ENCODE measurements at regions not wholly inside any gene's neighbourhood (a gene's known extent, or its start where the extent isn't known, plus 50 kb on each side); places are given as distances from the start of the nearest gene placed in this dataset.
"Not testable (repeated sequence)": the region's sequence is repeated elsewhere in the genome, so short reads cannot be mapped to it uniquely, and the experiment has no call there.

DNA sequence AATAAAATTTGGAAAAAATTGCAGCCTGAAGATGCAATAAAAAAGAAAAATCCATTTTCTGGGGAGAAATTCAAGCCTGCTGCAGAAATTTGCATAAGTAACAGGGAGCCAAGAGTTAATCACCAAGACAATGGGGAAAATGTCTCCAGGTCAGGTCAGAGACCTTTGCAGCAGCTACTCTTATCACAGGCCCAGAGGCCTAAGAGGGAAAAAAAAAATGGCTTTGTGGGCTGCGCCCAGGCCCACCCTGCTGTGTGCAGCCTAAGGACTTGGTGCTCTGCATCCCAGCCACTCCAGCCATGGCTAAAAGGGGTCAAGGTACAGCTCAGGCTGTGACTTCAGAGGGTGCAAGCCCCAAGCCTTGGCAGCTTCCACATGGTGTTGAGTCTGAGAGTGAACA is 1297.1 kb upstream of the CHAC2 start:
- H3K4me3 ChIP-seq (ENCODE audit: control insufficient read depth in 1 of 2, extremely low read depth in 1 of 2, low read length in 1 of 2); H3K4me1 Mint-ChIP-seq; H3K27me3 Mint-ChIP-seq; H3K36me3 ChIP-seq (ENCODE audit: control insufficient read depth in 2 of 2, extremely low read depth in 1 of 2, insufficient read depth in 1 of 2, low read length in 1 of 2); H3K27ac ChIP-seq (ENCODE audit: low read length); H3K36me3 Mint-ChIP-seq; ATAC-seq (replicated peaks in 1 of 4); POLR2A ChIA-PET; H3K9me3 ChIP-seq; H3K4me3 Mint-ChIP-seq; H3K4me1 ChIP-seq (ENCODE audit: control insufficient read depth in 1 of 2, extremely low read depth in 1 of 2, insufficient read depth in 2 of 2, low read length in 2 of 2); H3K27ac Mint-ChIP-seq; H3K27me3 ChIP-seq (replicated peaks in 1 of 2; ENCODE audit: control insufficient read depth in 2 of 2, extremely low read depth in 1 of 2, insufficient read depth in 2 of 2, low read length in 1 of 2); CTCF ChIA-PET: not testable (repeated sequence)
- DNase-seq: peak in 1 of 35 experiments; percentile 0
- peaks cover 6 to 14% (median 13%) of the 10 kb centered on the region in 3 donors for H3K9me3 Mint-ChIP-seq
- 86% methylated on average over 1 of the region's 1 CpG for WGBS (ENCODE audit: insufficient coverage)

GRCh38 chr2:52467189-52467588 is 1300.4 kb upstream of the CHAC2 start:
- H3K27ac Mint-ChIP-seq: no peak overlapping the region
- H3K27ac ChIP-seq (ENCODE audit: low read length): no peak overlapping the region
- no peaks in the 10 kb centered on the region for H3K36me3 ChIP-seq (ENCODE audit: control insufficient read depth in 2 of 2, extremely low read depth in 1 of 2, insufficient read depth in 1 of 2, low read length in 1 of 2)
- H3K4me3 ChIP-seq (ENCODE audit: control insufficient read depth in 1 of 2, extremely low read depth in 1 of 2, low read length in 1 of 2): no peak overlapping the region
- H3K27me3 Mint-ChIP-seq: no peaks in the 10 kb centered on the region
- peaks cover 6 to 17% (median 13%) of the 10 kb centered on the region in 3 donors for H3K9me3 Mint-ChIP-seq
- POLR2A ChIA-PET: no interaction called here
- H3K27me3 ChIP-seq (replicated peaks in 1 of 2; ENCODE audit: control insufficient read depth in 2 of 2, extremely low read depth in 1 of 2, insufficient read depth in 2 of 2, low read length in 1 of 2): no peaks in the 10 kb centered on the region
- ATAC-seq (replicated peaks in 1 of 4) (no peak), DNase-seq (no peak)
- WGBS (ENCODE audit: insufficient coverage): no CpG with 5 or more reads among the region's 2 CpGs
- no peaks in the 10 kb centered on the region for H3K4me1 ChIP-seq (ENCODE audit: control insufficient read depth in 1 of 2, extremely low read depth in 1 of 2, insufficient read depth in 2 of 2, low read length in 2 of 2)
- CTCF ChIA-PET: no interaction called here
- H3K4me1 Mint-ChIP-seq: no peaks in the 10 kb centered on the region
- no peak overlapping the region for H3K4me3 Mint-ChIP-seq
- no peaks in the 10 kb centered on the region for H3K36me3 Mint-ChIP-seq
- no peaks in the 10 kb centered on the region for H3K9me3 ChIP-seq

- ATAC-seq (replicated peaks in 1 of 4): no peak
- H3K27ac Mint-ChIP-seq: no peak overlapping the region
- H3K27me3 Mint-ChIP-seq: no peaks in the 10 kb centered on the region
- DNase-seq: no peak
- CTCF ChIA-PET: interaction anchor here in 1 of 2 donors (0.6 kb wide), 1 partner anchor 203 kb away, joined by 3 read pairs; no protein-coding TSS in a partner anchor
- POLR2A ChIA-PET: no interaction called here
- no peaks in the 10 kb centered on the region for H3K36me3 Mint-ChIP-seq
- Histone ChIP-seq H3K4me3 (ENCODE audit: control insufficient read depth in 1 of 2, extremely low read depth in 1 of 2, low read length in 1 of 2) (no peak overlapping the region), H3K27me3 (replicated peaks in 1 of 2; ENCODE audit: control insufficient read depth in 2 of 2, extremely low read depth in 1 of 2, insufficient read depth in 2 of 2, low read length in 1 of 2) (no peaks in the 10 kb centered on the region), H3K4me1 (ENCODE audit: control insufficient read depth in 1 of 2, extremely low read depth in 1 of 2, insufficient read depth in 2 of 2, low read length in 2 of 2) (no peaks in the 10 kb centered on the region), H3K27ac (ENCODE audit: low read length) (no peak overlapping the region), H3K9me3 (no peaks in the 10 kb centered on the region), H3K36me3 (ENCODE audit: control insufficient read depth in 2 of 2, extremely low read depth in 1 of 2, insufficient read depth in 1 of 2, low read length in 1 of 2) (no peaks in the 10 kb centered on the region)
- no peaks in the 10 kb centered on the region for H3K4me1 Mint-ChIP-seq
- no peak overlapping the region for H3K4me3 Mint-ChIP-seq
- peaks cover 6 to 17% (median 13%) of the 10 kb centered on the region in 3 donors for H3K9me3 Mint-ChIP-seq
- no CpG with 5 or more reads among the region's 3 CpGs for WGBS (ENCODE audit: insufficient coverage)
Measured at GRCh38 chr2:52465287-52465686, 1302.3 kb upstream of the CHAC2 start.

DNA sequence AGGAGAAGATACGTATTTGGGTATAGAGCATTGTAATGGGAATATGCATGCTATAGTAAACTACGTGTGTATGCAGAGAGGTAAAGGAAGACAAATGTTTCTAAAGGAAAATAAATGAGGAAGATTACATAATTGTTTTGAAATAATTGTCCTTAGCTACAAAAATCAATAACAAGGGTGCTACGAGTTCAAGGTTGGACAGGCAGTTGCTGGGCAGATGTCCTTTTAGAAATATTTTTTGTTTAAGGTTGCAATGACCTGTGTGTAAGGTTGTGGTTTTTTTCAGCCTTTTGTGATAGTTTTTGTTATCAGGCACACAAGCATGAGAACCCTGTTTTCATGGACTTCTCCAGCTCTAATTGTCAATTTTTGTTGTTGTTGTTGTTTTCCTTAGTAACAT is 1304.1 kb upstream of the CHAC2 start:
- Histone ChIP-seq H3K36me3 (ENCODE audit: control insufficient read depth in 2 of 2, extremely low read depth in 1 of 2, insufficient read depth in 1 of 2, low read length in 1 of 2) (no peaks in the 10 kb centered on the region), H3K9me3 (no peaks in the 10 kb centered on the region), H3K27me3 (replicated peaks in 1 of 2; ENCODE audit: control insufficient read depth in 2 of 2, extremely low read depth in 1 of 2, insufficient read depth in 2 of 2, low read length in 1 of 2) (no peaks in the 10 kb centered on the region), H3K4me1 (ENCODE audit: control insufficient read depth in 1 of 2, extremely low read depth in 1 of 2, insufficient read depth in 2 of 2, low read length in 2 of 2) (no peaks in the 10 kb centered on the region), H3K27ac (ENCODE audit: low read length) (no peak overlapping the region), H3K4me3 (ENCODE audit: control insufficient read depth in 1 of 2, extremely low read depth in 1 of 2, low read length in 1 of 2) (no peak overlapping the region)
- CTCF ChIA-PET: no interaction called here
- H3K4me3 Mint-ChIP-seq: no peak overlapping the region
- H3K36me3 Mint-ChIP-seq: no peaks in the 10 kb centered on the region
- H3K4me1 Mint-ChIP-seq: no peaks in the 10 kb centered on the region
- DNase-seq (no peak), ATAC-seq (replicated peaks in 1 of 4) (no peak)
- H3K9me3 Mint-ChIP-seq: peaks cover 0 to 10% (median 8%) of the 10 kb centered on the region in 3 donors
- POLR2A ChIA-PET: no interaction called here
- no CpG with 5 or more reads among the region's 3 CpGs for WGBS (ENCODE audit: insufficient coverage)
- H3K27me3 Mint-ChIP-seq: no peaks in the 10 kb centered on the region
- H3K27ac Mint-ChIP-seq: no peak overlapping the region

DNA sequence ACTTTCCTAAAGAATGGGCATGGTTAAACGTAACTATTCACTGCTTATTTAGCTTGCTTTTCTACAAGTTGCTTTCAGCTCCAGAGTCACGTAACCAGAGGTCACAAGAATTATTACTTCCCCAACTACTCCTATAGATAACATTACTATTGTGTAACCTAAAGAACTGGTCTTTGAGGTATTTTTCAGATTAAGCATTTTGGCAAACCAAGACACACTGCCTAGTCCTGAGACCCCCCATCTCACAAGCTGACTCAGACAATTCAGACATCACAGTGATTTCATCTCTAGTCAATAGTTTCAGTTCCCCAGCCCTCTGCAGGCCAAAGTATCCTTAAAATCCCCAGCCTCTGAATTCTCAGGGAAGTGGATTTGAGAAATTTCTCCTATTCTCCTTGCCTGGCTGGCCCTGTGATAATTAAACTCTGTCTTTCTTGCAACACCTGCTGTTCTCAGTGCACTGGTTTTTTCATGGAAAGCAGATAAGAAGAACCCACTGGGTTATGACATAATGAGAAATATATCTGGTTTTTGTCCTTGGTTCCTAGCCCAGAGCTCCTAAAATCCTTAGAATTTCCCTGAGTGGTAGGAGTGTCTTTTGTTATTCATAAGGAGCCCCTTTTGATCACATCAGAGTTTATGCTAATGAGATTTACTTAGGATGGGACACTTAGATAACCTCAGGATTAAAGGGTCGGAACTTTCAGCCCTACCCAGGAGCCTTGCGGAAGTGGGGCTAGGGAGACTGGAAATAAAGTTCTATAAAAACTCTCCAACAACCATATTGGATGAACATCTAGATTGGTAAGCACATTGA is 1310.8 kb upstream of the CHAC2 start:
- Mint-ChIP-seq H3K36me3 (no peaks in the 10 kb centered on the region), H3K4me3 (no peak overlapping the region), H3K27ac (no peak overlapping the region), H3K27me3 (no peaks in the 10 kb centered on the region), H3K9me3 (peaks cover 4 to 14% (median 5%) of the 10 kb centered on the region in 3 donors), H3K4me1 (no peaks in the 10 kb centered on the region)
- Histone ChIP-seq H3K9me3 (peaks cover 2% of the 10 kb centered on the region), H3K27me3 (replicated peaks in 1 of 2; ENCODE audit: control insufficient read depth in 2 of 2, extremely low read depth in 1 of 2, insufficient read depth in 2 of 2, low read length in 1 of 2) (no peaks in the 10 kb centered on the region), H3K36me3 (ENCODE audit: control insufficient read depth in 2 of 2, extremely low read depth in 1 of 2, insufficient read depth in 1 of 2, low read length in 1 of 2) (no peaks in the 10 kb centered on the region), H3K27ac (ENCODE audit: low read length) (no peak overlapping the region), H3K4me3 (ENCODE audit: control insufficient read depth in 1 of 2, extremely low read depth in 1 of 2, low read length in 1 of 2) (no peak overlapping the region), H3K4me1 (ENCODE audit: control insufficient read depth in 1 of 2, extremely low read depth in 1 of 2, insufficient read depth in 2 of 2, low read length in 2 of 2) (no peaks in the 10 kb centered on the region)
- ChIA-PET CTCF (no interaction called here), POLR2A (no interaction called here)
- WGBS (ENCODE audit: insufficient coverage): no CpG with 5 or more reads among the region's 4 CpGs
- DNase-seq (no peak), ATAC-seq (replicated peaks in 1 of 4) (no peak)

DNA sequence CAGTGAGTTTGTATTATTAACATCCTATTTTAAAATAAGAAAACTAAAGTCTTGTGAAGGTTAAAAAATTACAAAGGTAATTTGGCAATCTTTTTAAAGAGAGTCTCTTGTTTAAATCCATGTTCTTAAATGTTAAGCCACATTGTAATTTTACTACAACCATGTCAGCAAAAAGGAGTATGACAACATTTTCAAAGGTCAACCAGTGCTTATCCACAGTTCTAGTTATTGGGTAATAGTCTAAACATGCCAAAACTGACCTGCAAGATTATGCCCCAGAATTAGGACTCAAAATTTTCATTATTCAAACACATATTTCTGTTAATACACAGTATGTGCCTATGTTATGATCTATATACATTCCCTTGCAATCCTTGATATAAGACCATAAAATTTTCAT is 1312.6 kb upstream of the CHAC2 start:
- DNase-seq (no peak), ATAC-seq (replicated peaks in 1 of 4) (no peak)
- CTCF ChIA-PET: no interaction called here
- Mint-ChIP-seq H3K27me3 (no peaks in the 10 kb centered on the region), H3K36me3 (no peaks in the 10 kb centered on the region), H3K27ac (no peak overlapping the region), H3K9me3 (peaks cover 4 to 14% (median 5%) of the 10 kb centered on the region in 3 donors), H3K4me3 (no peak overlapping the region), H3K4me1 (no peaks in the 10 kb centered on the region)
- peaks cover 2% of the 10 kb centered on the region for H3K9me3 ChIP-seq
- no peak overlapping the region for H3K4me3 ChIP-seq (ENCODE audit: control insufficient read depth in 1 of 2, extremely low read depth in 1 of 2, low read length in 1 of 2)
- H3K27me3 ChIP-seq (replicated peaks in 1 of 2; ENCODE audit: control insufficient read depth in 2 of 2, extremely low read depth in 1 of 2, insufficient read depth in 2 of 2, low read length in 1 of 2): no peaks in the 10 kb centered on the region
- POLR2A ChIA-PET: no interaction called here
- H3K27ac ChIP-seq (ENCODE audit: low read length): no peak overlapping the region
- no peaks in the 10 kb centered on the region for H3K4me1 ChIP-seq (ENCODE audit: control insufficient read depth in 1 of 2, extremely low read depth in 1 of 2, insufficient read depth in 2 of 2, low read length in 2 of 2)
- no peaks in the 10 kb centered on the region for H3K36me3 ChIP-seq (ENCODE audit: control insufficient read depth in 2 of 2, extremely low read depth in 1 of 2, insufficient read depth in 1 of 2, low read length in 1 of 2)

DNA sequence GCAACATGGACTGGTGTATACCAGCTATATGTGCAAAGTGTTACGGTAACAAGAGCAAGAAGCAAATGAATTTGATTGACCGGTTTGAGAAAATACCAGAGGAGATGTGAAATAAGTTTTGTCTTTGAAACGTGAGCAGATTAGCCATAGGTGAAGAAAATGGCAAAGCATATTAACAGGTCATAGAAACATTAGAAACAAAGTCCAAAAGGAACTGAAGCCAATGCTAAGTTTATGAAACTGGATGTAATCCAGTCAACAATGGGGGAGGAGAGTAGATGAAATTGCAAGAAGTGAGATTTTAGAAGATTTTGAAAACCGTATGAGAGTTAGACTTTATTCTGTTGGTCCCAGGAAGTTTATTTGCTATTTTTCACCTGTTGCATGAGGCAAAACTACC is 1315.4 kb upstream of the CHAC2 start:
- Histone ChIP-seq H3K9me3 (peaks cover 4% of the 10 kb centered on the region), H3K4me3 (ENCODE audit: control insufficient read depth in 1 of 2, extremely low read depth in 1 of 2, low read length in 1 of 2) (no peak overlapping the region), H3K4me1 (ENCODE audit: control insufficient read depth in 1 of 2, extremely low read depth in 1 of 2, insufficient read depth in 2 of 2, low read length in 2 of 2) (no peaks in the 10 kb centered on the region), H3K27me3 (replicated peaks in 1 of 2; ENCODE audit: control insufficient read depth in 2 of 2, extremely low read depth in 1 of 2, insufficient read depth in 2 of 2, low read length in 1 of 2) (no peaks in the 10 kb centered on the region), H3K27ac (ENCODE audit: low read length) (no peak overlapping the region), H3K36me3 (ENCODE audit: control insufficient read depth in 2 of 2, extremely low read depth in 1 of 2, insufficient read depth in 1 of 2, low read length in 1 of 2) (no peaks in the 10 kb centered on the region)
- Mint-ChIP-seq H3K36me3 (no peaks in the 10 kb centered on the region), H3K27me3 (no peaks in the 10 kb centered on the region), H3K4me1 (no peaks in the 10 kb centered on the region), H3K9me3 (peaks cover 5 to 14% (median 7%) of the 10 kb centered on the region in 3 donors), H3K4me3 (no peak overlapping the region), H3K27ac (no peak overlapping the region)
- POLR2A ChIA-PET: no interaction called here
- ATAC-seq (replicated peaks in 1 of 4) (no peak), DNase-seq (no peak)
- CTCF ChIA-PET: no interaction called here
- 87% methylated on average over 4 of the region's 4 CpGs for WGBS (ENCODE audit: insufficient coverage)
